ENCODE measurements at regions not wholly inside any gene's neighbourhood (a gene's known extent, or its start where the extent isn't known, plus 50 kb on each side); places are given as distances from the start of the nearest gene placed in this dataset.

DNA sequence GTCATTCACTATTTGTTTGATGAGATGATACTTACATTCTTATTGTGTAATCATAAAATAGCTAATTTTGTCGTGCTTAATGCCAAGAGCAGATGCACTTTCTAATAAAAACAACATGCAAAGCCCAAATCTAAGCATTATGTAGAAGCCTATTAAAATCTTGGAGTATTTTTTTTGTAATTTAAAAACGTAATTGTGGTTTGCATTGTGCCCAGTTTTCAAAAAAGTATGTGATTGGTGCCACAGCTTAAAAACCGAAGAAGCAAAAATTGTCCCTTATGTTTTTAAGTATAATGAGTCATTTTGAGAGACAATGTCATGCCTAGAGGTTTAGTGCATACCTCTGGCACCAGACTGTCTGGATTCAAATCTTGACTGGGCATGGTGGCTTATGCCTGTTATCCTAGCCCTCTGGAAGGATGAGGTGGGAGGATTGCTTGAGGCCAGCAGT lies 464.8 kb upstream of the RGS6 start:
- no peak for TF ChIP-seq EGR1 (IDR thresholded peaks at IDR 0.05; ENCODE audit: low read depth in 2 of 2)
- TF ChIP-seq, protein P1, sequence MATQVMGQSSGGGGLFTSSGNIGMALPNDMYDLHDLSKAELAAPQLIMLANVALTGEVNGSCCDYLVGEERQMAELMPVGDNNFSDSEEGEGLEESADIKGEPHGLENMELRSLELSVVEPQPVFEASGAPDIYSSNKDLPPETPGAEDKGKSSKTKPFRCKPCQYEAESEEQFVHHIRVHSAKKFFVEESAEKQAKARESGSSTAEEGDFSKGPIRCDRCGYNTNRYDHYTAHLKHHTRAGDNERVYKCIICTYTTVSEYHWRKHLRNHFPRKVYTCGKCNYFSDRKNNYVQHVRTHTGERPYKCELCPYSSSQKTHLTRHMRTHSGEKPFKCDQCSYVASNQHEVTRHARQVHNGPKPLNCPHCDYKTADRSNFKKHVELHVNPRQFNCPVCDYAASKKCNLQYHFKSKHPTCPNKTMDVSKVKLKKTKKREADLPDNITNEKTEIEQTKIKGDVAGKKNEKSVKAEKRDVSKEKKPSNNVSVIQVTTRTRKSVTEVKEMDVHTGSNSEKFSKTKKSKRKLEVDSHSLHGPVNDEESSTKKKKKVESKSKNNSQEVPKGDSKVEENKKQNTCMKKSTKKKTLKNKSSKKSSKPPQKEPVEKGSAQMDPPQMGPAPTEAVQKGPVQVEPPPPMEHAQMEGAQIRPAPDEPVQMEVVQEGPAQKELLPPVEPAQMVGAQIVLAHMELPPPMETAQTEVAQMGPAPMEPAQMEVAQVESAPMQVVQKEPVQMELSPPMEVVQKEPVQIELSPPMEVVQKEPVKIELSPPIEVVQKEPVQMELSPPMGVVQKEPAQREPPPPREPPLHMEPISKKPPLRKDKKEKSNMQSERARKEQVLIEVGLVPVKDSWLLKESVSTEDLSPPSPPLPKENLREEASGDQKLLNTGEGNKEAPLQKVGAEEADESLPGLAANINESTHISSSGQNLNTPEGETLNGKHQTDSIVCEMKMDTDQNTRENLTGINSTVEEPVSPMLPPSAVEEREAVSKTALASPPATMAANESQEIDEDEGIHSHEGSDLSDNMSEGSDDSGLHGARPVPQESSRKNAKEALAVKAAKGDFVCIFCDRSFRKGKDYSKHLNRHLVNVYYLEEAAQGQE (IDR thresholded peaks at IDR 0.05), result no peak
- no peak for TF ChIP-seq RXRA (IDR thresholded peaks at IDR 0.05)
- no peak for TF ChIP-seq YY1 (IDR thresholded peaks at IDR 0.05)
- TF ChIP-seq, protein P2, sequence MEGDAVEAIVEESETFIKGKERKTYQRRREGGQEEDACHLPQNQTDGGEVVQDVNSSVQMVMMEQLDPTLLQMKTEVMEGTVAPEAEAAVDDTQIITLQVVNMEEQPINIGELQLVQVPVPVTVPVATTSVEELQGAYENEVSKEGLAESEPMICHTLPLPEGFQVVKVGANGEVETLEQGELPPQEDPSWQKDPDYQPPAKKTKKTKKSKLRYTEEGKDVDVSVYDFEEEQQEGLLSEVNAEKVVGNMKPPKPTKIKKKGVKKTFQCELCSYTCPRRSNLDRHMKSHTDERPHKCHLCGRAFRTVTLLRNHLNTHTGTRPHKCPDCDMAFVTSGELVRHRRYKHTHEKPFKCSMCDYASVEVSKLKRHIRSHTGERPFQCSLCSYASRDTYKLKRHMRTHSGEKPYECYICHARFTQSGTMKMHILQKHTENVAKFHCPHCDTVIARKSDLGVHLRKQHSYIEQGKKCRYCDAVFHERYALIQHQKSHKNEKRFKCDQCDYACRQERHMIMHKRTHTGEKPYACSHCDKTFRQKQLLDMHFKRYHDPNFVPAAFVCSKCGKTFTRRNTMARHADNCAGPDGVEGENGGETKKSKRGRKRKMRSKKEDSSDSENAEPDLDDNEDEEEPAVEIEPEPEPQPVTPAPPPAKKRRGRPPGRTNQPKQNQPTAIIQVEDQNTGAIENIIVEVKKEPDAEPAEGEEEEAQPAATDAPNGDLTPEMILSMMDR (IDR thresholded peaks at IDR 0.05; ENCODE audit: low read depth, low read length, missing input control), result no peak
- TF ChIP-seq SP1 (IDR thresholded peaks at IDR 0.05), result no peak
- no peak for TF ChIP-seq FOXA1 (IDR thresholded peaks at IDR 0.05)
- no peak for TF ChIP-seq JUND (IDR thresholded peaks at IDR 0.05)
- TF ChIP-seq RAD21 (IDR thresholded peaks at IDR 0.05), result no peak
- no peak for TF ChIP-seq MAX (IDR thresholded peaks at IDR 0.05)
- TF ChIP-seq TAF1 (conservative IDR thresholded peaks at IDR 0.05), result no peak
